ENCODE measurements at regions not wholly inside any gene's neighbourhood (a gene's known extent, or its start where the extent isn't known, plus 50 kb on each side); places are given as distances from the start of the nearest gene placed in this dataset.

- DNase-seq (peak; percentile 7), ATAC-seq (no peak)
- no peaks in the 10 kb centered on the region for H3K4me1 Mint-ChIP-seq (ENCODE audit: low read depth)
- no peaks in the 10 kb centered on the region for H3K36me3 Mint-ChIP-seq (ENCODE audit: low read depth)
- no peak overlapping the region for H3K27ac Mint-ChIP-seq
- no peaks in the 10 kb centered on the region for H3K27me3 Mint-ChIP-seq
- POLR2A ChIA-PET, result interaction anchor here (0.6 kb wide), 1 partner anchor 218 kb away, joined by 5 read pairs; no protein-coding TSS in a partner anchor
- intact Hi-C loops (cut with micrococcal nuclease), result no loop called here
- peak; percentile 20 for TF ChIP-seq CTCF (IDR thresholded peaks at IDR 0.05)
- CTCF ChIA-PET, result no interaction called here
- H3K9me3 Mint-ChIP-seq, result peaks cover 1% of the 10 kb centered on the region
- no peak overlapping the region for H3K4me3 Mint-ChIP-seq
These were observed 531.8 kb downstream of the GLUD2 start for GRCh38 chrX:121579016-121579760.

GRCh38 chrX:121581885-121582284 is 534.5 kb downstream of the GLUD2 start:
- CTCF ChIA-PET, result no interaction called here

GRCh38 chrX:121585626-121586025 is 538.2 kb downstream of the GLUD2 start:
- intact Hi-C loops (cut with micrococcal nuclease), result no loop called here
- ChIA-PET POLR2A (no interaction called here), CTCF (no interaction called here)
- ATAC-seq (no peak), DNase-seq (no peak)
- H3K27ac Mint-ChIP-seq, result no peak overlapping the region
- TF ChIP-seq CTCF (IDR thresholded peaks at IDR 0.05), result no peak
- H3K4me3 Mint-ChIP-seq, result no peak overlapping the region
- no peaks in the 10 kb centered on the region for H3K36me3 Mint-ChIP-seq (ENCODE audit: low read depth)
- no peaks in the 10 kb centered on the region for H3K4me1 Mint-ChIP-seq (ENCODE audit: low read depth)
- H3K27me3 Mint-ChIP-seq, result no peaks in the 10 kb centered on the region
- no peaks in the 10 kb centered on the region for H3K9me3 Mint-ChIP-seq

More at GRCh38 chrX:121581885-121582284, 534.5 kb downstream of the GLUD2 start:
- no peak for TF ChIP-seq CTCF (IDR thresholded peaks at IDR 0.05)
- Mint-ChIP-seq H3K27ac (no peak overlapping the region), H3K36me3 (ENCODE audit: low read depth) (no peaks in the 10 kb centered on the region), H3K27me3 (no peaks in the 10 kb centered on the region), H3K4me3 (no peak overlapping the region), H3K9me3 (no peaks in the 10 kb centered on the region), H3K4me1 (ENCODE audit: low read depth) (no peaks in the 10 kb centered on the region)
- intact Hi-C loops (cut with micrococcal nuclease), result no loop called here
- POLR2A ChIA-PET, result no interaction called here
- no peak for DNase-seq
- ATAC-seq, result no peak

GRCh38 chrX:121592884-121593283 is 545.5 kb downstream of the GLUD2 start:
- H3K27me3 Mint-ChIP-seq, result no peaks in the 10 kb centered on the region
- CTCF ChIA-PET, result no interaction called here
- intact Hi-C loops (cut with micrococcal nuclease), result no loop called here
- DNase-seq (no peak), ATAC-seq (no peak)
- no peak overlapping the region for H3K4me3 Mint-ChIP-seq
- no peaks in the 10 kb centered on the region for H3K36me3 Mint-ChIP-seq (ENCODE audit: low read depth)
- POLR2A ChIA-PET, result no interaction called here
- H3K4me1 Mint-ChIP-seq (ENCODE audit: low read depth), result no peaks in the 10 kb centered on the region
- H3K9me3 Mint-ChIP-seq, result no peaks in the 10 kb centered on the region
- no peak for TF ChIP-seq CTCF (IDR thresholded peaks at IDR 0.05)
- H3K27ac Mint-ChIP-seq, result no peak overlapping the region

- Mint-ChIP-seq H3K4me3 (no peak overlapping the region), H3K9me3 (no peaks in the 10 kb centered on the region), H3K4me1 (ENCODE audit: low read depth) (no peaks in the 10 kb centered on the region), H3K27me3 (no peaks in the 10 kb centered on the region), H3K27ac (no peak overlapping the region), H3K36me3 (ENCODE audit: low read depth) (no peaks in the 10 kb centered on the region)
- intact Hi-C loops (cut with micrococcal nuclease), result no loop called here
- TF ChIP-seq CTCF (IDR thresholded peaks at IDR 0.05), result no peak
- no peak for DNase-seq
- ChIA-PET POLR2A (no interaction called here), CTCF (no interaction called here)
- no peak for ATAC-seq
These were observed 550.9 kb downstream of the GLUD2 start for GRCh38 chrX:121598356-121598755.

All from activated CD8-positive, alpha-beta T cell treated with anti-CD3 and anti-CD28 coated beads for 36 hours (primary cell).